GM12874 (cell line): ENCODE measurements at regions not wholly inside any gene's neighbourhood (a gene's known extent, or its start where the extent isn't known, plus 50 kb on each side); places are given as distances from the start of the nearest gene placed in this dataset.

ENCODE experiments used
- CTCF ChIP-seq: IDR thresholded peaks from 2 replicates; pipeline ENCODE4 v1.5.1; 2011; ENCODE audit warnings: low read depth, mild to moderate bottlenecking, control low read depth, low read length, moderate library complexity; ENCODE audit not compliant: insufficient read depth

GRCh38 chr1:29712801-29713200 is 476.5 kb downstream of the PTPRU start:
- no peak for TF ChIP-seq CTCF

GRCh38 chr1:29712284-29712651 is 475.9 kb downstream of the PTPRU start:
- TF ChIP-seq CTCF = no peak

- no peak for TF ChIP-seq CTCF
Measured at GRCh38 chr1:29711582-29712283, 475.4 kb downstream of the PTPRU start.

- no peak for TF ChIP-seq CTCF
Measured at GRCh38 chr1:29709704-29710280, 473.5 kb downstream of the PTPRU start.

- TF ChIP-seq CTCF = no peak
Measured at GRCh38 chr1:29708796-29709703, 472.7 kb downstream of the PTPRU start.

- no peak for TF ChIP-seq CTCF
Measured at GRCh38 chr1:29708381-29708780, 472.1 kb downstream of the PTPRU start.

- TF ChIP-seq CTCF = no peak
Measured at GRCh38 chr1:29707796-29708195, 471.5 kb downstream of the PTPRU start.
